Mesendoderm (in vitro differentiated cells): ENCODE measurements at regions not wholly inside any gene's neighbourhood (a gene's known extent, or its start where the extent isn't known, plus 50 kb on each side); places are given as distances from the start of the nearest gene placed in this dataset.

Experiments used
- DNase-seq: peaks from one replicate; pipeline ENCODE4 v3.0.0; 2013
- H2AK5ac ChIP-seq: 2 replicates; pipeline ENCODE4 v1.6.1; 2013; ENCODE audit warnings: low read length, inconsistent platforms
- H2BK120ac ChIP-seq: 2 replicates; pipeline ENCODE4 v1.6.1; 2013; ENCODE audit warnings: low read depth, mild to moderate bottlenecking, low read length, moderate library complexity, mixed read lengths
- H2BK15ac ChIP-seq: replicated peaks from 2 replicates; pipeline ENCODE4 v1.6.1; 2013; ENCODE audit warnings: low read depth, mild to moderate bottlenecking, moderate library complexity
- H2BK5ac ChIP-seq: 2 replicates; pipeline ENCODE4 v1.6.1; 2013; ENCODE audit warnings: low read length, inconsistent platforms
- H3K18ac ChIP-seq: 2 replicates; pipeline ENCODE4 v1.6.1; 2013; ENCODE audit warnings: mild to moderate bottlenecking, low read length, mixed read lengths
- H3K23ac ChIP-seq: one replicate; pipeline ENCODE4 v1.6.1; 2013; ENCODE audit warnings: low read length
- H3K27ac ChIP-seq: 2 replicates; pipeline ENCODE4 v1.5.1; 2013; ENCODE audit warnings: low read depth, mild to moderate bottlenecking, inconsistent platforms, low read length, moderate library complexity
- H3K27me3 ChIP-seq: 2 replicates; pipeline ENCODE4 v1.6.1; 2013; ENCODE audit warnings: low read length, control low read depth, mild to moderate bottlenecking, inconsistent platforms; ENCODE audit not compliant: insufficient read depth, poor library complexity
- H3K36me3 ChIP-seq: 2 replicates; pipeline ENCODE4 v1.6.1; 2013; ENCODE audit warnings: low read length, inconsistent platforms; ENCODE audit not compliant: control insufficient read depth, insufficient read depth
- H3K4ac ChIP-seq: one replicate; pipeline ENCODE4 v1.6.1; 2013; ENCODE audit warnings: low read depth, mild to moderate bottlenecking, low read length, moderate library complexity
- H3K4me1 ChIP-seq: 2 replicates; pipeline ENCODE4 v1.6.1; 2013; ENCODE audit warnings: low read depth, low read length, inconsistent platforms; ENCODE audit not compliant: control insufficient read depth
- H3K4me2 ChIP-seq: 2 replicates; pipeline ENCODE4 v1.6.1; 2013; ENCODE audit warnings: low read length
- H3K4me3 ChIP-seq: 2 replicates; pipeline ENCODE4 v1.5.1; 2013; ENCODE audit warnings: mild to moderate bottlenecking, low read length
- H3K56ac ChIP-seq: one replicate; pipeline ENCODE4 v1.6.1; 2013; ENCODE audit warnings: low read length
- H3K79me1 ChIP-seq: 2 replicates; pipeline ENCODE4 v1.6.1; 2013; ENCODE audit warnings: low read length, inconsistent platforms
- H3K79me2 ChIP-seq: 2 replicates; pipeline ENCODE4 v1.6.1; 2013; ENCODE audit warnings: mild to moderate bottlenecking, low read length; ENCODE audit not compliant: control insufficient read depth, insufficient read depth
- H3K9ac ChIP-seq: 2 replicates; pipeline ENCODE4 v1.6.1; 2013; ENCODE audit warnings: low read length, inconsistent platforms
- H4K5ac ChIP-seq: one replicate; pipeline ENCODE4 v1.6.1; 2013; ENCODE audit warnings: low read length
- H4K8ac ChIP-seq: one replicate; pipeline ENCODE4 v1.6.1; 2013; ENCODE audit warnings: low read depth, mild to moderate bottlenecking, control low read depth, low read length, moderate library complexity
- WGBS: extraction: QIAGEN DNeasy Blood & Tissue Kit; methylation state at CpG from one replicate; pipeline ENCODE4 v1.1.7; 2013; ENCODE audit warnings: low lambda C conversion rate, missing lambda C conversion rate; ENCODE audit not compliant: insufficient coverage; ENCODE audit errors: extremely low coverage; 5-methylcytosine and 5-hydroxymethylcytosine counted together

GRCh38 chr6:14274546-14275492 is 157.2 kb downstream of the CD83 start:
- no peak overlapping the region for H3K23ac ChIP-seq
- no peaks in the 10 kb centered on the region for H3K79me1 ChIP-seq
- H3K56ac ChIP-seq, result no peak overlapping the region
- H3K36me3 ChIP-seq, result no peaks in the 10 kb centered on the region
- H2BK15ac ChIP-seq, result no peak overlapping the region
- H4K8ac ChIP-seq, result no peak overlapping the region
- no peak overlapping the region for H2BK120ac ChIP-seq
- no peaks in the 10 kb centered on the region for H3K79me2 ChIP-seq
- no peak overlapping the region for H3K4ac ChIP-seq
- no peak for DNase-seq
- H2AK5ac ChIP-seq, result no peak overlapping the region
- H3K4me2 ChIP-seq, result no peak overlapping the region
- no peaks in the 10 kb centered on the region for H3K4me1 ChIP-seq
- no peaks in the 10 kb centered on the region for H3K27me3 ChIP-seq
- WGBS, result no CpG with 5 or more reads among the region's 16 CpGs
- no peak overlapping the region for H3K18ac ChIP-seq
- no peak overlapping the region for H2BK5ac ChIP-seq
- no peak overlapping the region for H4K5ac ChIP-seq
- H3K27ac ChIP-seq, result no peak overlapping the region
- no peak overlapping the region for H3K4me3 ChIP-seq
- H3K9ac ChIP-seq, result no peak overlapping the region

DNA sequence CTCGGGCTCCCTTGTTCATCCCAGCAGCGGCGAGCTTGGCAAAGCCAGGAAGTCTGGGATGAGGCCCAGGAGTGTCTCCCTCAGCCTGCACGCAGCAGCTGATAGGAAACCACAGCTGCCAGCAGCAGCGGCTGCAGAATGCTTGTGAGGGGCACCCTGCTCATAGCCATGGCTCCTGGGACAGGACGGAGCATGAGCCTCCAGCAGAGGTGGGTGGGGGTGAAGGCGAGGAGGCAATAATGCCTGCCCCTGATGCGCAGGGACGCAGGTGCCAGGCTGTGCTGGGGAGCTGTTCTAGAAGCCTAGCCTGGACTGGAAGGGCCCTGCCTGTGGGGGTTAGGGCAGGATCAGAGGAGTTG is 157.9 kb downstream of the CD83 start:
- Histone ChIP-seq H3K18ac (no peak overlapping the region), H3K27me3 (no peaks in the 10 kb centered on the region), H3K9ac (no peak overlapping the region), H3K23ac (no peak overlapping the region), H3K79me1 (no peaks in the 10 kb centered on the region), H3K4me1 (no peaks in the 10 kb centered on the region), H3K79me2 (no peaks in the 10 kb centered on the region), H4K8ac (no peak overlapping the region), H4K5ac (no peak overlapping the region), H2BK15ac (no peak overlapping the region), H3K36me3 (no peaks in the 10 kb centered on the region), H2BK5ac (no peak overlapping the region), H3K4me3 (no peak overlapping the region), H3K4ac (no peak overlapping the region), H3K27ac (no peak overlapping the region), H2AK5ac (peak overlapping the region; percentile 25), H3K56ac (no peak overlapping the region), H3K4me2 (no peak overlapping the region), H2BK120ac (no peak overlapping the region)
- DNase-seq, result no peak
- WGBS, result no CpG with 5 or more reads among the region's 9 CpGs

DNA sequence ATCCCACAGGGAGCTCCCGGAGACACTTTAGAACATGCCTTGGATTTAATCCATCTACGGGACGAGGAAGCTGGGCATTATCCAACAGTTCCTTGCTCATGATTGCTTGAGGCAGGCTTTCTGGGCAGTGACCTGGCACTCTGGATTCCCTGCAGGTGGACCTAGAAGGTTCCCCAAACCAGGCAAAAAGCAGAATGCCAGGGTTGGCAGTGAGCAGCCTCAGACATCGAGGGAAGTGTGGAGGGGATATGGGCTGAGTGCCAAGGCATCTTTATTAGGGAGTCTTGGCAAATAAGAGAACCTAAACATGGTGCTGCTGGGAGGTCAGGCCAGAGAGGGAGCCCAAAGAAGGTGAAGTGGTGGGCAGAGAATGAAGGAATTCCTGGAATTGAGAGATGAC is 158.5 kb downstream of the CD83 start:
- no peak overlapping the region for H2BK5ac ChIP-seq
- H3K4me1 ChIP-seq, result no peaks in the 10 kb centered on the region
- H4K5ac ChIP-seq, result no peak overlapping the region
- no peaks in the 10 kb centered on the region for H3K36me3 ChIP-seq
- H3K23ac ChIP-seq, result no peak overlapping the region
- H3K9ac ChIP-seq, result no peak overlapping the region
- H3K4me3 ChIP-seq, result no peak overlapping the region
- no peak overlapping the region for H3K56ac ChIP-seq
- no CpG with 5 or more reads among the region's 4 CpGs for WGBS
- no peak overlapping the region for H2BK120ac ChIP-seq
- no peak overlapping the region for H3K4ac ChIP-seq
- DNase-seq, result no peak
- no peak overlapping the region for H3K27ac ChIP-seq
- no peak overlapping the region for H4K8ac ChIP-seq
- H3K27me3 ChIP-seq, result no peaks in the 10 kb centered on the region
- H2AK5ac ChIP-seq, result no peak overlapping the region
- H3K79me1 ChIP-seq, result no peaks in the 10 kb centered on the region
- H3K79me2 ChIP-seq, result no peaks in the 10 kb centered on the region
- no peak overlapping the region for H3K4me2 ChIP-seq
- no peak overlapping the region for H3K18ac ChIP-seq
- H2BK15ac ChIP-seq, result no peak overlapping the region

- Histone ChIP-seq H3K79me1 (no peaks in the 10 kb centered on the region), H3K27me3 (no peaks in the 10 kb centered on the region), H3K4me3 (no peak overlapping the region), H3K27ac (no peak overlapping the region), H2BK120ac (no peak overlapping the region), H4K8ac (no peak overlapping the region), H3K18ac (no peak overlapping the region), H2AK5ac (no peak overlapping the region), H3K36me3 (no peaks in the 10 kb centered on the region), H3K4me1 (no peaks in the 10 kb centered on the region), H3K4ac (no peak overlapping the region), H3K23ac (no peak overlapping the region), H2BK15ac (no peak overlapping the region), H3K9ac (no peak overlapping the region), H4K5ac (no peak overlapping the region), H3K79me2 (no peaks in the 10 kb centered on the region), H2BK5ac (no peak overlapping the region), H3K4me2 (no peak overlapping the region), H3K56ac (no peak overlapping the region)
- WGBS, result no CpG with 5 or more reads among the region's 4 CpGs
- no peak for DNase-seq
These were observed 159.3 kb downstream of the CD83 start for GRCh38 chr6:14276667-14277404.

GRCh38 chr6:14277405-14277930 is 159.9 kb downstream of the CD83 start:
- H3K79me1 ChIP-seq, result no peaks in the 10 kb centered on the region
- H2BK15ac ChIP-seq, result no peak overlapping the region

More at GRCh38 chr6:14277405-14277930, 159.9 kb downstream of the CD83 start:
- H2BK120ac ChIP-seq, result no peak overlapping the region
- DNase-seq, result no peak
- no peaks in the 10 kb centered on the region for H3K4me1 ChIP-seq
- no peak overlapping the region for H3K9ac ChIP-seq
- no peak overlapping the region for H3K4me3 ChIP-seq
- WGBS, result no CpG with 5 or more reads among the region's 2 CpGs
- no peak overlapping the region for H3K56ac ChIP-seq
- no peaks in the 10 kb centered on the region for H3K79me2 ChIP-seq
- H3K4me2 ChIP-seq, result no peak overlapping the region
- no peaks in the 10 kb centered on the region for H3K36me3 ChIP-seq
- H4K8ac ChIP-seq, result no peak overlapping the region
- no peak overlapping the region for H3K18ac ChIP-seq
- no peak overlapping the region for H3K27ac ChIP-seq
- H2AK5ac ChIP-seq, result no peak overlapping the region
- H3K23ac ChIP-seq, result no peak overlapping the region
- H4K5ac ChIP-seq, result no peak overlapping the region
- H2BK5ac ChIP-seq, result no peak overlapping the region
- no peaks in the 10 kb centered on the region for H3K27me3 ChIP-seq
- H3K4ac ChIP-seq, result no peak overlapping the region
